ENCODE measurements at regions not wholly inside any gene's neighbourhood (a gene's known extent, or its start where the extent isn't known, plus 50 kb on each side); places are given as distances from the start of the nearest gene placed in this dataset.

DNA sequence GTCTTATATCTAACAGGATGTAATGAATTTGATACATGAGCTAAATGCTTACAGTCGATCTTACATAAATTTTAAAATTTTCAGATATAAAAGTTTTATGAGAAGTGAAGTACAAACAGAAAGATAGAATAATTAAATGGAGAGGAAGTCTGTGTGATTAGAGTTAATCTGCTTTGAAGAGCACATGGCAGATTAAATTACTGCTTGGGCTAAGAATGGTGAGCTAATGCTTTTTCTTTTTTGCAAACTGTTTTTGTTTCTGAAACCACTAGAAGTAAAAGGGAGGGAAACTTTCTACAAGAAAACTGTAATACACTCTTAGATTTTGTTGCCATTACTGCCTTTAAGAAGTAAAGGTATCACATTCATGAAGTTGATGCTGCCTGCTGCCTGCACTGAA lies 96.3 kb upstream of the SPRY2 start:
- no peak for DNase-seq (ENCODE audit: low read depth, low spot score)
- no peak overlapping the region for H3K4me3 ChIP-seq (ENCODE audit: low read depth, low read length)
- ChIA-PET CTCF (no interaction called here), POLR2A (no interaction called here)
- TF ChIP-seq, protein P1, sequence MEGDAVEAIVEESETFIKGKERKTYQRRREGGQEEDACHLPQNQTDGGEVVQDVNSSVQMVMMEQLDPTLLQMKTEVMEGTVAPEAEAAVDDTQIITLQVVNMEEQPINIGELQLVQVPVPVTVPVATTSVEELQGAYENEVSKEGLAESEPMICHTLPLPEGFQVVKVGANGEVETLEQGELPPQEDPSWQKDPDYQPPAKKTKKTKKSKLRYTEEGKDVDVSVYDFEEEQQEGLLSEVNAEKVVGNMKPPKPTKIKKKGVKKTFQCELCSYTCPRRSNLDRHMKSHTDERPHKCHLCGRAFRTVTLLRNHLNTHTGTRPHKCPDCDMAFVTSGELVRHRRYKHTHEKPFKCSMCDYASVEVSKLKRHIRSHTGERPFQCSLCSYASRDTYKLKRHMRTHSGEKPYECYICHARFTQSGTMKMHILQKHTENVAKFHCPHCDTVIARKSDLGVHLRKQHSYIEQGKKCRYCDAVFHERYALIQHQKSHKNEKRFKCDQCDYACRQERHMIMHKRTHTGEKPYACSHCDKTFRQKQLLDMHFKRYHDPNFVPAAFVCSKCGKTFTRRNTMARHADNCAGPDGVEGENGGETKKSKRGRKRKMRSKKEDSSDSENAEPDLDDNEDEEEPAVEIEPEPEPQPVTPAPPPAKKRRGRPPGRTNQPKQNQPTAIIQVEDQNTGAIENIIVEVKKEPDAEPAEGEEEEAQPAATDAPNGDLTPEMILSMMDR (IDR thresholded peaks at IDR 0.05; ENCODE audit: insufficient read depth, low read length, missing control alignments) = no peak

DNA sequence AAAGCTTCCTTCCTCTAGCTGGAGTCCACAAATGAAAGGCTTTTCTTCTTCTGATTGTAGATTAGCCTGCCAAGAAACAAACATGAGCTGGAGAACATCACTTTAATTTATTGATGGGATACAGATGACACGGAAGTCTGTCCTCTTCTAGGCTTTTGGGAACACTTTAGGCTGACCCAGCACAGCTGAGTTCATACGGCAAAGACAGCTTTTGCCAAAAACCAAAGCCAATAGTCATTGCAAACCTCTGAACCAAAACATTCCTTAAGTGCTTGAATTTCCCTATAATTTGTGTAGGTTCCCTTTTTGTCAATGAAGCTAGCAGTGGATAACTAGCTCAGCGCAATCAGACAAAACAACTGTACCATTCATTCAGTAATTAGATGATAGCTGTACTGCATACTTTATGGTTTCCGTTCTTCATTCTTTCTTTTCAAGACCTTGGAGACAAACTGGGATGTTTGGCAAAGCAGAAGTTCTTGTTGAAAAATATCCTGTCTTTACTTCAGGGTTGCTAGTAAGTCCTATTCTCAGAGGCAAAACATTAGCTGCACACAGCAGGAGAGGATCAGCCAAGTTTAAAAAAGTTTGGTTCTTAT lies 95.7 kb upstream of the SPRY2 start:
- no peak for DNase-seq (ENCODE audit: low read depth, low spot score)
- ChIA-PET CTCF (no interaction called here), POLR2A (no interaction called here)
- TF ChIP-seq, protein P1 (IDR thresholded peaks at IDR 0.05; ENCODE audit: insufficient read depth, low read length, missing control alignments) = no peak
- no peak overlapping the region for H3K4me3 ChIP-seq (ENCODE audit: low read depth, low read length)

DNA sequence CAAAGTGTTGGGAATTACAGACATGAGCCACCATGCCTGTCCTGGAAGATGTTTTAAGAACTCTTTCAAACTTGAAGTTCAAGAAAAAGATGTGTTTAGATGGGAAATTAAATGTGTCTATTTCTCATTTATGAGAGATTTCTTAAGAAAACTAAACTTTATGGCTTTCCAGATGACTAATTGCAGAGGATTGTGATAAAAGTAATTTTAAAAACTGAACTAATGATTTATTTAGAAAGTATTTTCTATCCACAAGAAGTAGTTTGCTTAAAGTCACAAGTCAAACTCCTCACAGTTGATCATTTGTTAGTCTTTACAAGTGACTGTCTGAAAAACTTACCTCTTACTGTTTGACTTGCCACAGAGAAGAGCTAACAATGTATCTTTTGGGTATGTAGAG lies 89.6 kb upstream of the SPRY2 start:
- CTCF ChIA-PET = no interaction called here
- POLR2A ChIA-PET = no interaction called here
- no peak overlapping the region for H3K4me3 ChIP-seq (ENCODE audit: low read depth, low read length)
- TF ChIP-seq, protein P1 (IDR thresholded peaks at IDR 0.05; ENCODE audit: insufficient read depth, low read length, missing control alignments) = no peak
- no peak for DNase-seq (ENCODE audit: low read depth, low spot score)

DNA sequence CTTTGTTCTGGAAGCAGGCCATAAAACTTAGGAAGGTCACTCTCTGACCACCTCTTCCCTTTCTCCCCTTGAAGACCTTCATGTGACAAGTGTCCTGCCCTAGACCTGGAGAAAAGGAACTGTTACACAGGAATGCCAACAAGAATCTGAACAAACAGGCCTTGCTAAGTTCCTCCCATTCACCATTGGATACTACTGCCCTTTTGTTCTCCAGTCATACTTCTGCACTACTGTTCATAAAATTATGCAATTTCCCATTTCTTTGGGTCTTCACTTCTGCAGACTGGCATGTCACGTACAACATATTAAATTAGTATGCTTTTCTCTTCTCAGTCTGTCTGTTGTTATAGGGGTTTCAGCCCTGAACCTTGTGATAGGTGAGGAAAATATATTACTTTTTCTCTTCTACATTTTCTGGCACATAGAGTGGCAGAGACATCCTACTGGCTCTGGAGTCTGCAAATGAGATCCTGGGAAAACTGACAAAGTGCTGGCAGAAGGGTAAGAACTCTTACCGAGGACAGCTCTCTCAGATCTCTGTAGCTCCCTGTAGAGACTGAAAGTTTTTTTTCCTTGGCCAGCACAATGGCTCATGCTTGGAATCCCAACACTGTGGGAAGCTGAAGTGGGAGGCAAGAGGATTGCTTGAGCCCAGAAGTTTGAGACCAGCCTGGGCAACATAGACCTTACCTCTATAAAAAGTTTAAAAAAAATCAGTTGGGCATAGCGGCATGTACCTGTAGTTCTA lies 87.6 kb upstream of the SPRY2 start:
- TF ChIP-seq, protein P1 (IDR thresholded peaks at IDR 0.05; ENCODE audit: insufficient read depth, low read length, missing control alignments) = no peak
- no peak overlapping the region for H3K4me3 ChIP-seq (ENCODE audit: low read depth, low read length)
- DNase-seq (ENCODE audit: low read depth, low spot score) = no peak
- ChIA-PET CTCF (no interaction called here), POLR2A (no interaction called here)

DNA sequence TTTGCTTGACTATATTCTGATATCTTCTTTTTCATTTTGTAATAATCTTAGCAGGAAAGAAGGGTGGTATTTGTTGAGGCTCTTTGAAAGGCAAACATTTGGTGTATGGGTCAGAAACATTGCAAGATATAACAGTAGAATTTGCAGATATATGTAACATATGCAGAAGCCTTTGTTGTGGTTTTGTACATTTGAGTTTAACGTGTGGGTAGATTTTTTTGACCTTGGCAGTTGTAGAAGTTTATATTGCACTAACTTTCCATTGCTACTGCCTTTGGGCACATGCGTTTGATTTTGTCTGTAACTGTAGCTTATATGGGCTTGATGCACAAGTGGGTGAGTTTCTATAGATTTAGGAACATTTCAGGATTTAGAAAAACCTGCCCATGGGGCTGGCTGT lies 78.5 kb upstream of the SPRY2 start:
- ChIA-PET CTCF (no interaction called here), POLR2A (no interaction called here)
- DNase-seq (ENCODE audit: low read depth, low spot score) = no peak
- TF ChIP-seq, protein P1 (IDR thresholded peaks at IDR 0.05; ENCODE audit: insufficient read depth, low read length, missing control alignments) = no peak
- no peak overlapping the region for H3K4me3 ChIP-seq (ENCODE audit: low read depth, low read length)

DNA sequence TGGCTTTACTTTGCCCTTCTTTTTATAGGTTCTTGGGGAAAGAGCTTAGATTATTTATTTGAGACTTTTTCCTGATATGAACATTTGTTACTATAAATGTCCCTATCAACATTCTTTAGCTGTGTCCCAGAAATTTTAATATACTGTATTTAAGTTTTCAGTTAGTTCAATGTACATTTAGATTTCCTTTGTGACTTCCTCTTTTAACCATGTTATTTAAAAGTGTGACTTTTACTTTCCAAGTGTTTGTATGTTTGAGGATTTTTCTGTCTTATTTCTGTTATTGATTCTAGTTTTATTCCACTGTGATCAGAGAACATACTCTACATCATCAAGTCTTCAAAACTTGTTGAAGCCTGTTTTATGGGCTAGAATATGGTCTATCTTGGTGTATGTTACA lies 72.7 kb upstream of the SPRY2 start:
- CTCF ChIA-PET = no interaction called here
- DNase-seq (ENCODE audit: low read depth, low spot score) = no peak
- POLR2A ChIA-PET = no interaction called here

More for the DNA sequence above, 72.7 kb upstream of the SPRY2 start:
- no peak overlapping the region for H3K4me3 ChIP-seq (ENCODE audit: low read depth, low read length)
- TF ChIP-seq, protein P1 (IDR thresholded peaks at IDR 0.05; ENCODE audit: insufficient read depth, low read length, missing control alignments) = no peak
